GM19324 (cell line): ENCODE measurements at regions not wholly inside any gene's neighbourhood (a gene's known extent, or its start where the extent isn't known, plus 50 kb on each side); places are given as distances from the start of the nearest gene placed in this dataset.

Experiments used
- ATAC-seq: cut with Tn5 transposase; IDR thresholded peaks from one replicate; pipeline ENCODE4 v1.9.1; 2021; ENCODE audit warnings: mild to moderate bottlenecking, moderate library complexity; ENCODE audit not compliant: unreplicated experiment, low FRiP score

DNA sequence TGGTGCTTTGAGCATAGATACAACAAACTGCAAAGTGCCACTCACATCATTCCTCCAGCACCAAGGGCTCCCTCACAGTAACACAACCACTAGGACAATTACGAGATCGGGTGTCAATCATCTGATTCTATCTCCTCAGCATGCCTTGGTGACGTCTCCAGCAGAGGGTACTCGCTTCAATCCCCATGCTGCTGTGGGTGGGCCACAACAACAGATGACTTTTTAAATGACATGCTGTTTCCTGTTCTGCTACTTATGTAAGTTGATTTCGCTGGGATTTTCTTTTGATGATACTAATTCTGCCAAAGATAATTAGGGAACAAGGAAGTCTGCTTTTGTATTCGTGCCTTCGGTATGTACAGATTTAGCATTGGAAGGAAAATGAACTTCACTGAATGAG lies 1113.0 kb downstream of the BCL11A start:
- no peak for ATAC-seq

DNA sequence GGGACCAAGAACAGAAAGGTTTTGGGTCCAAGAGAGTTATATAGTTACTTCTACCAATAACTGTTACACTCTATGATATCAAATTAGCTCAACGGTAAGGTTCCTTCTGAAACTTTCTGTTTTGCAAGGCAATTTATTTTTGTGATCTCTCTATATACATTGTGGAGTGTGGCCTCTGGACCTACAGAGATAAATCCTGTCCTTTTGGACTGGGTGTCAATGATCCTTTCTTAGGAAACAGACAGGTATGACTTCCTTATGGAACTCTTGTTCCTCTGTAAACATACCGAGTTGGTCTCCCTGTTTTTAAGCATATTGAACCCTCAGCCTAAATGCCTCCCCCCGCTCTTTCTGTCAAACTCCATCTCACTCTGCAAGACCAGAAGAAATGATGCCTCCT lies 1117.8 kb downstream of the BCL11A start:
- ATAC-seq = no peak

DNA sequence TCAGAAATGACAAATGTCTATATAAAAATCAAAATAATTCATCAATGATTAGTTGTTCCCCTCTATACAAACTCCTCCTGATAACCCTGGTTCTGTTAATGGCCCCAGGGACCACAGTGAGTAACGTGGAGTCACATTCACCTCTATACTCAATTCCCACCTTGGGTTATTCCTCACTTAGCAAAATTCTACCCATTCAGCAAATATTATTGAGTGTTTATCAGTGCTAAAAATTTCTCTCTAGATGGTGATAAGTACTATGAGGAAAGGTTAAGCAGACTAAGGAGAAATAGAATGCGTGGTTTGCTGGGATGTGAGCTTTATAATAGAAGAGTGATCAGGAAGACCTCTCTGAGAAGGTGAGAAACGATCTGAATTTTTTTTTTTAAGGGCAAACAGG lies 1124.5 kb downstream of the BCL11A start:
- ATAC-seq = no peak

DNA sequence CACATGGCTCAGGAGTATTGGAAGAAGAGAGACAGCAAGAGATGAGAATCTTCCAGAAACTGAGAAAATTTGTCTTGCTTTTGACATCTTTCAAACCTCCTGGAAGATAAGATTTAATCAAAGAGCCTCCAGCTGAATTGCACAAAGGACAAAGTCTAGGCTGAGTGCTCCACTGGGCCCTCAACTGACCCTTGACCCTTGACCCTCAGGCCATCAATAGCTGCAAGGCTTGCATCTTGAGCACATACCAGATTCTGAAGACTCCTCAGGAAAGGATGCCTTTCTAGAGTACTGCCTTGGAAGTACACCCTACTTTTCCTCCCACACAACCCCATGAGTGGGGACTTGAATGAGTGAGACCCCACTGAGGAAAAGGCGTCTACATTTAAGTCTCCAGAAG lies 1125.5 kb downstream of the BCL11A start:
- ATAC-seq = no peak

DNA sequence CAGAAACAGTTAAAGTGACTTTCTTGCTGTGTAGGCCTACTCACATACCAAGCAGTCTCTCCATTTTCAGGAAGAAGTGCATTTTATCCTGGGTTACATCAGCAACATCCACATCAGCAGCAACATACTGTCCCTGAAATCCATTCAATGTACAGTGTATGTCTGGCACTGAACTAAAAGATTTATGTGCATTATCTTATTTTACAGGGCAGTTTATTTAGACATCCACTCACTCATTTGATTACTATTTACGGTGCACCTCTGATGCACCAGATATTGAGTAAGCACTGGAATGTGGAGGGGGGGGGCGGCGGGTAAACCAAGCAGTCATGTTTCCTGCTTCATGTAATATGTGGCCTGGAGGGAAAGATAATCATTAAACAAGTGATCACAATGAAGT lies 1128.2 kb downstream of the BCL11A start:
- ATAC-seq = no peak

DNA sequence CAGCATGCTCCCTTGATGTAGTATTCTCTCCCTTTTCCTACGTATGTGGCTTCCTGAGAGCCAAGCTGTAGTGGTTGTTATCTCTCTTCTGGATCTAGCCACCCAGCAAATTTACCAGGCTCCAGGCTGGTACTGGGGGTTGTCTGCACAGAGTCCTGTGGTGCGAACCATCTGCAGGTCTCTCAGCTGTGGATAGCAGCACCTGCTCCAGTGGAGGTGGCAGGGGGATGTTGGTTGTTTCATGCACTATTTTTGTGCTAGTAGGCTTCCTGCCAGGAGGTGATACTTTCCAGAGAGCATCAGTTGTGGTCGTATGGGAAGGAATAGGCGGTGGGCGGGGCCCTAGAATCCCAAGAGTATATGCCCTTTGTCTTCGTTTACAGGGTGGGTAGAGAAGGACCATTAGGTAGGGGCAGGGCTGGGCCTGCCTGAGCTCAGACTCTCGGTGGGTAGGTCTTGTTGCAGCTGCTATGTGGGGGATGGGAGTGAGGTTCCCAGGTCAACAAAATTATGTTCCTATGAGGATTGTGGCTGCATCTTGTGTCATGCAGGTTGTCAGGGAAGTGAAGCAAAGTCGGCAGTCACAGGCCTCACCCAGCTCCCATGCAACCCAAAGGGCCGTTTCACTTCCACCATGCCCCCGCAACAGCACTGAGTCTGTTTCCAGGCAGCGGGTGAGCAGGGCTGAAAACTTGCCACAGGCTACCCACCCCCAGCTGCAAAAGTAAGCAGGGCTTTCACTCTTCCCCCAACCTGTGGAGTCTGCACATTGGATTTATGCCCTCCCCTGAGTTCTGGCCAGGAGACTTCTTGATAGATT lies 1139.5 kb downstream of the BCL11A start:
- no peak for ATAC-seq

DNA sequence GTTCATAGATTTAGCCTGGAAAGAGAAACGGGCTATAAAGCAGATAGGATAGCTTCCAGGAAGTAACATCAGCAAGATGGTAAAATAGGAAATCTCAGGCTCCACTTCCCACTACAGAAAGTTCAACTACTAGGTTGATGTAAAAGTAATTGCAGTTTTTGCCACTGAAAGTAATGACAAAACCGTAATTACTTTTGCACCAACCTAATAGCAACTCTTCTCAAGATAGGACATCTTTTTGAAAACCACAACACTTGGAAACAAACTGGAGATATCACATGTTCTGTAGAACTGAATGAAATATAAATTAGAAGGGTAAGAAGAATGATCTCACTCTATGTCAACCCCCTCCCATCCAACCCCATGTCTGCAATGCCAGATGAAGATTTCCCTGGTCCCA lies 1154.3 kb downstream of the BCL11A start:
- ATAC-seq = no peak

DNA sequence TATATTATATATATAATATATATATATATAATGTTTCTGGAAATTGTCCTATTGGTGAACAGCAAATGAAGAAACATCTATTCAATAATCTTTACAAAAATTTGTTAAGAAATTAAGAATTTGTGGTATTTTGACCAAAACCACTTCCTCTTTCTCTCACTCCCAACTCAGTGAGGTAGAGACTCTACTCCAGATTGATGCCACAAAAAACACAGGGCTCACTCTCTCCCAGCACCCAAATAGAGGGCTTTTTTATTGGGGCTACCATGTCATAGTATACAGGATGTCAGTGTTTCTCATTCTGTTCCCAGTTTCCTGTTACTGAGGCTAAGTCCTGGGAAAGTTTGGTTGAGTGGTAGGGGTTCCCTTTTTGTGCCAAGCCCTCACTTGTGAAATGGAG lies 1155.4 kb downstream of the BCL11A start:
- no peak for ATAC-seq

DNA sequence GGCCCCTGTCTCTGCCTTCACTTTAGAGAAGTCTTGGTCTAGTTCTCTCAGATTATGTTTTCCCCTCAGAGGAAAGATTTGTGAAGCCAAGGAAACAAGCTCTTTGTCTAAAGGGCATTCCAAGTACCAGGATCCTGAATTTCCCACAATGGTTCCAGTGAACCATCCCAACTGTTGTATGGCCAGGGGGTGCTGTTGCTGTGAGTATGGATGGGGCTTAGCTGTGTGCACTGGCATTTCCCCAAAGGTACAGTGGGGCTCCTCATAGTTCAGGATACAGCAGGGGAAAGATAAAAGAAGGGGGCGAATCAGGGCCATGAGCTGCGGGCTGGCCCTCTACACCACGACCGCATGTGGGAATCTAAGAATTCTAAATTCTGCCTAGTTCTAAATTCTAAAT lies 1154.0 kb upstream of the FANCL start:
- ATAC-seq = no peak

DNA sequence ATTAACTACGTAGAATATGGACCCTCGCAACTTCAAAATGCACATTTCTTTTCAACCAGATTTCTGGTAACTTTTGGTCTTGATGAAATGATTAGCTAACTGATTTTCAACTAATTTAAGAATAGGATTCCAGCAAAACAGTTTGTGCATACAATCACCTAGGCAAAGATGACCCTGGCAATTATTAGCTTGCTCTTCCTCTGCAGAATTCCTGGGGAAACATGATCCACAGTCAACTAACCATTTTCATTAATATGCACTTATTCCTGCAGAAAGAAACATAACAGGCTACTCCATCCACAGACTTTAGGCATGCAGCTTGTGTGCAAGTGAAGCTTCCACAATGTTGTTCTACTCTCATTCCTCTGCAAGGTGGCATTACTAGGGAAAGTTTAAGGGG lies 1150.8 kb upstream of the FANCL start:
- ATAC-seq = no peak

DNA sequence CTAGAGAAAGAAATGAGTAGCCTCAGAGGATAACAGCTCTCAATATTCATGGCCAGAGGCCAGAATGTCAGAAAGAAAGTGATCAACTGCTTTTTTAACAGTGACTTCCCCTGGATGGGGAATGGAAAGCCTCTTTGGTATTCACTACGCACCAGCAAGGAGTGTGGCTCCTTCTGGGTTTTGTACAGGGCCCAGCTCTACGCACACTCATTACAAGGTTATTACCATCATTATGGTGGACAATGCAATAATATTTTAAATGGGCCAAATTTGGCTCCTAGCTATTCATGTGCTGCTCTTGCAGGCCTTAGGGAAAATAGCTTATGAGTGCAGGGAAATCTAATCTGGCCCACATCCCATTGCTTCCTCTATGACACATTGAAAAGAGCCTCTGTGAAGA lies 1149.5 kb upstream of the FANCL start:
- no peak for ATAC-seq

DNA sequence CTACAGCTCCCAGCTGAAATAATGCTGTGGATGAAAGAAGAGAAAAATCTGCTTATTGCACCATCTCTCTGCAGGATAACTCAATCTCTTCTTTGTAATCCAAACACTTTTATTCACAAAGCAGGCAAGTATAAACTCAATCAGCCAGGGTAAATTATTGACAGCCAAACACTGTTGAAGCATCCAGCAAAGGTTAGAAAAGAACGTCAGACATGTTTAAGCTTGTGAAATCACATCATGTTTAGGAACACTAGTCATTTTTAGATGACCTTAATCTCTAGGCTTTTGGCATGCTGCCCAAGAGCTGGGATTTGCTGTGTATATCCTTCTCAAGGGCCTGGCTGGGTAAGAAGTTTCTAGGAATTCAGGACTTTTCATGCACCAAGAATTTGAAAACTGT lies 1148.1 kb upstream of the FANCL start:
- ATAC-seq = no peak

DNA sequence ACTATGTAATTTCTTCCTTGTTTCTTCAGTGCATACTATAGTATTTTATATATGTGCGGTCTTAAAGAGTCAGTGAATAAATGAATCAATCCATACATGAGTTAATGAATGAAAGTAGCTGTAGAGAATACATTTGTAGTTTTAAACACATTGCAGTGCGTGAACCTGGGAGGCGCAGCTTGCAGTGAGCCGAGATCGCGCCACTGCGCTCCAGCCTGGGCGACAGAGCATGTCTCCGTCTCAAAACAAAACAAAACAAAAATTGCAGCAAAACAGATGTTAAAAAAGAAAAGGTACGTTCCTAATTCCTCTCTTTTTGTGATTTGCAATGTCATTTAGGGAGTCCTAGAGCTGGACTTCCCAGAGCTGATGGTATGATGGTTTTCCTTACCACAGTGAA lies 1144.8 kb upstream of the FANCL start:
- no peak for ATAC-seq

DNA sequence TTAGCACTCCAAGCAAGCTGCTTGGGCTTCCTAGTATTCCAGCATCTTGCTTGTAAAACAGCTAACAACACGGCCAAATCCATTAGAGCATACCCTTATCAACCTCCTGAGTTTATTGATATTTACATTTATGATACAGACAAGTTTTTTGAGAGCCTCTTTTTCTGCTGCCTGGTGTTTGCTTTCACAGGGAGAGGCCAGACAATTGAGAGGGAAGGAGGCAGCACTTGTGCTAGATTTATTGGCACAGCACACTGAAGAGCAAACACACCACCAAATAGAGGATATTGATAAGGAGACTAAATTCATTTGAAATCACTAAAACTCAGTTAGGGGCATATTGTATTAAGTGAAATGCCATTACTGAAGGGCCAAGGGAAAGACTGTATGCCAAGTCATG lies 1142.3 kb upstream of the FANCL start:
- no peak for ATAC-seq

DNA sequence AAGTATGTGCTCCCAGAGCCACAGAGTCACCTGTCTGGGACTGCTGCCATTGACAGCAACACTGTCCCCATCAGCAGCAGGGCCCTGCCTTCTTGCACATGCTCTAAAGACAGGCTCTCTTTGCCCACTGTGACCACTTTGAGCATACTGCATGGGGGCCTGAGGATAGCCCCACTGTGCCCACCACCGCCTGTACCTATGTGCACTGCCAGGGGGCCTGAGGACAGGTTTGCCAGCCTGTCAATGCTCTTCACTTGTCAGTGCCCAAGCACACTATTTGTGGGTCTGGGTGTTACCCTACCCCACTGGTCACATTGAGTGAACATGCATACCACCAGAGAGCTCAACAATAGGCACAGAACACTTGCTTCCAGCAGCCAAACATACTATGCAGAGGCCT lies 1137.0 kb upstream of the FANCL start:
- no peak for ATAC-seq

DNA sequence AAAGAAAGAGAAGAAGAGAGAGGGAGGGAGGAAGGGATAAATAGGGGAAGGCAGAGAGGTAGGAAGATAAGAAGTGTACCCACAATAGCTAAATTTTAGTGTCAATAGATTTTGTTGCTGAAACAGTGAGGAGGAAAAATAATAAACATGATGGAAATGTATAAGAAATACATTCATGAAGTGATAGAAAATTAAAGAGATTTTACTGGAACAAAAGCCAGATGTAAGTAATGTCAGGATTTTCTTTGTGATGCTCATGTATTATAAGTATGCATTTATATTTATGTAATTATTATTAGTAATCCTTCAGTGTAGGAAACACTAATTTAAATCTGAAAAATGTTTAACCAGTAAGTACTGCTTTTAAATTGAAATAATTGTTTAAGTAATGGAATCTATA lies 1125.2 kb upstream of the FANCL start:
- no peak for ATAC-seq

DNA sequence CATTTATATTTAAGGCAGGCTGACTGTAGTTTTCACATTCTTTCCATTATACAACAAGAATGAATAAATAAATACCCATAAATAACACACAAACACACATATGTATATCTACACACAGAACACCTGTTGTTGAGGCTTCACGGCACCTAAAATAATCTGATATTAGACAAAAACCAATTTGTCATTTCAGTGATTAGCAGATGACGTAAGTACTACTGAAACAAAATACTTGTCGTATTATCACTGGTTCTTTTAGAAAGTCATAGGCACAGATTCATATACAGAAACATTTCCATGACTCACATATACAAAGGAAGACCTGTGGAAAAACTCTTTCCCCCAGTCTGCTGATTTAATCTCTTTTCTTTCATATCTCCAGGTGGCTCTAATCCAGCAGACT lies 1113.4 kb upstream of the FANCL start:
- ATAC-seq = no peak

DNA sequence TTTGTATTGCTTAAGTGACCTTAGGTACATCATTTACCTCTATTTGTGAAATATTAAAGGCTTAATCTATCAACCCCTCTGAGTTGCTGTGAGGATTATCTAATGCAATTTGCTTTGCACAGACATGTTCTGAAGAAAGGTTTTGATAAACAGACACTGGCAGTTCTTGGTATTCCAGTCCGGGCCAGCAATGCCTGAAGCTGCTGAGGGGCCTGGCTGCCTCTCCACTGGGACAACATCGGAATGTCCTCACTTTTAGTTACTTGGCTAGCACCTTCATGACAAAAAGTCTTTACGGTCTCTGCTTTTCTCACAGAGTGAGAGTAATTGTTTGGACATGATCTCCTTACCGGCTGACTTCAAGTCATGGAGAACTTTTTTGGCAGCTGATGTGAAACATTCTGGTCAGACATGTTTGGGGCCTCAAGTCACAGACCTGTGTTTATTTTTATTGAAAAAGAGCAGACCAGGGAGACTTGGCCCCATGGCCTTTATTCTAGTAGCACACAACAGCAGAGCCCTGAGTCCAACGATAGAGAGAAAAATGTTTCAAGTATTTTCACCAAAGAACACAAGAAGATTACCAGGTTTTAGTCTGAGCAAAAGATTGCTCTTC lies 1112.3 kb upstream of the FANCL start:
- no peak for ATAC-seq

DNA sequence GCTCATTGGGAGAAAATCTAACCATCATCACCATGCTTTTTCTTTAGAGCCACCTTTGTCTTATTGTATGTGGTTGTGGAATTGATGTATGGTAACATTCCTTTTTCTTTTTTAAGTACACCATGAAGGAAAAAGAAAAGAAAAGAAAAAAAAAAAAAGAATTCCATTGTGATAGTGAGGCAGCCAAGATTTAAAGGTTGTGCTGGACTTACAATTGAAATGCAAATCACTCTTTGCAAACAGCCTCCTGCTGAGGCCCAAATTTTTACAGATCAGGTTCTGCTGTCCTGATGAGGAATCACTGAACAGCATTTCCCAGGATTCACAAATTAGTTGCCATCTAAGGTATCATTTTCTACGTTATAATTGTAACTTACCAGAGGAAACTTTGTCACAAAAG lies 1101.0 kb upstream of the FANCL start:
- ATAC-seq = no peak

DNA sequence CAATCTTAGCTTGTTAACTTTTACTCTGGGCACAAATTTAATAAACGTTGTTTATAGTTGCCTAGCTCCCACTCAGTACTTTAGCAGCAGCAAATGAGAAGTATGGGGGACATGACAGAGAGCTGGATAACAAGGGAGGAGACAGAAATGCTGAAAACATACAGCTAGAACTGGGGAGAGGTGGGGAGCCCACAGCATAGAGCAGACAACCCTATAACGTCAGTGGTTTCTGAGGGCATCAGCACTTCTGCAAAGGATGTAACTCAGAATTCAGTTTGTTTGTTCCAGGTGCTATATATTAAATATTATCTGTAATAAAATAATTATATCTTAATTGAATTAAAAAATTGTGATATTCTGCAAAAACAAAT lies 1098.7 kb upstream of the FANCL start:
- ATAC-seq = no peak

DNA sequence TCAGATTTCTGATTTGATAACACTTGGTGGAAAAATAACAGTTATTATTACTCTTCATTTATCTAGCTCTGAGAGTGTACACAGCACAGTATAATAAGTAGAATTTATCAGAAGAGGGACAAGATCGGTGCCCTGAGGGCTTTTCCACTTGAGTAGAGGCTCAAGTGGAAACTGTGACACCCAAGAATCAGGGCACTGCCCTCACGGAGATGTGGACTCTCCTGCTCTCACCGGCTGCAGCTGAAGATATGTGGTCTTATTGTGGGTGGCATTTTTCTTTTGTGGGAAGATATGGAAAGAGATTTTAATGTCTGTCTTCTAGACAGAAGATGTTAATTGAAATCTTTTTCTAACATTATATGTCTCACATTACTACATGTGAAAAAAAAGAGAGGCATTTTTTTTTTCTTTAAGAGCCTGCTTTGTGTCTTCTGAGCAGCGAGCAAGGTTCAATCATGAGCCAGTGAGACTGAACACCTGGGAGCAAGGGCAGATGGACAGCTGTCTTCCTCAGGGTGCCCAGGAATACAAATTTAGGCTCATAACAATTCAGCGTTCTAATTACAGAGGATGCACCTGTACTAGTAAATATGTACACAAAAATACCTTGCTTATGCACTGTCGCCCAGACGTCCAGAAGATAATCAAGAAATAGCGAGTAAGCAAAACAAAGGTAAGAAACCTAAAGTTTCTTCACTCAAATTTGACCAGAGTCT lies 1098.2 kb upstream of the FANCL start:
- no peak for ATAC-seq

DNA sequence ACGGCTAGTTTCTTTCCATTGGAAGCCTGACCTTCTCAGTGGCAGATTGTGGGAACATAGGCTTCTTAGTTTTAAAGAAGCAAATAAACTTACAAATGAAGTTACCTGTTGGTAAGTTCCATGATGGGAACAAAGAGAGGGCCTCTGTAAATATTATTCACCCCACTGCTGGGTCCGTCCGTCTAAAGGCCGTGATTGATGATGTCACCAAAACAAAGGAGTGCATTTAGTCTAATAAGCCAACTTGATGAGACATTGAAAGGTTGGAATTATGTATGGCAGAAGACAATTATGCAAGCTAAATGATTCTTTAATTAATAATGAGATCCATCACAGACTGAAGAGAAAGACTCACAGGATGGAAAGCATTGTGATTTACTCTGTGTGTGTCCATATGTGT lies 1091.9 kb upstream of the FANCL start:
- ATAC-seq = no peak
